Chondrocyte (in vitro differentiated cells): ENCODE measurements at regions not wholly inside any gene's neighbourhood (a gene's known extent, or its start where the extent isn't known, plus 50 kb on each side); places are given as distances from the start of the nearest gene placed in this dataset.

Experiments
- DNase-seq: peaks from one replicate; pipeline ENCODE4 v3.0.0; 2021; ENCODE audit warnings: mixed read lengths, low spot score
- H3K27ac Mint-ChIP-seq: one replicate; pipeline ENCODE4 v1.8.0; 2021; ENCODE audit warnings: mild to moderate bottlenecking, moderate library complexity, mixed read lengths; ENCODE audit not compliant: unreplicated experiment
- H3K27me3 Mint-ChIP-seq: 2 replicates; pipeline ENCODE4 v1.8.0; 2021; ENCODE audit warnings: low read depth, mixed read lengths
- H3K36me3 Mint-ChIP-seq: 2 replicates; pipeline ENCODE4 v1.8.0; 2021; ENCODE audit warnings: low read depth, mixed read lengths
- H3K4me1 Mint-ChIP-seq: 2 replicates; pipeline ENCODE4 v1.8.0; 2021; ENCODE audit warnings: low read depth, mild to moderate bottlenecking, mixed read lengths
- H3K4me3 Mint-ChIP-seq: one replicate; pipeline ENCODE4 v1.8.0; 2021; ENCODE audit warnings: mild to moderate bottlenecking, moderate library complexity, mixed read lengths; ENCODE audit not compliant: unreplicated experiment
- H3K9me3 Mint-ChIP-seq: 2 replicates; pipeline ENCODE4 v1.8.0; 2021; ENCODE audit warnings: low read depth, mixed read lengths
- TF ChIP-seq, protein P1 (sequence below): fragments of 200-600 bp; sonication (generic); IDR thresholded peaks from 2 replicates; pipeline ENCODE4 v1.5.0; 2021; ENCODE audit warnings: antibody characterized with exemption, mild to moderate bottlenecking, moderate library complexity

DNA sequence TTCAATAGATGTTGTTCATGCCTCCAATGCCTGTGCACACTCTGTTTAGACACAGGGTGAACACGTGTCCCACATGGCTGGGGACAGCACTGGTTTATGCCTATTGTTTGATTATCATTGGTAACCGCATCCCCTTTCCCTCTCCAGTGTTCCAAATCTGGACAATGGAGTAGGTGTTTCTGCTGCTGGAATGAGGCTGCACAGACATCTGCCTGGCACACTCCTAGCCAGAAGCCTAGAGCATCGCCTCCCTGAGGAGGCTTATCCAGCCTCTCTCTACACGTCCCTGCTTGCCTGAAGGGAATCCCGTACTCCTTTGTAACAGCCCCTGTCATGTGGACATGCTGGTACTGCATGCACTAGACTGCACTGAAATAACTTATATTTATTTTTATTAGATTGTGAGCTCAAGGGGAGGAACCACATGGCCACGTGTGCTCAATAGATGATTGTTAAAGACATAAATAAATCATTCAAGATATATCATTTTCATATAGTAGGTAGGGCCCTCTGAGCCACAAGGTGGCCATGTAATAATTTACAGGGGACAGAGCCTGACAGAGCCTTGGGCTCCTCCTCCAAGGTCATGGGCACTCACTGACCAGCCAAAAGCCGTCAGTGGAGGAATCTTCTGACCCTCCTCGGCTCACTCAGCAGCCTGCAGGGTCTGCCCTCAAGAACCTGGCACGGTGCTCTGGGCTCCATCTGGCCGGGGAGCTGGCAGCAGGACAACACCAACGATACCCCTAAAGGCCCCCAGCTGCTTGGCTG is 310.9 kb upstream of the ZNF32 start:
- Mint-ChIP-seq H3K4me3 (no peak overlapping the region), H3K27ac (no peak overlapping the region), H3K36me3 (no peaks in the 10 kb centered on the region), H3K4me1 (peaks cover 32% of the 10 kb centered on the region), H3K9me3 (no peaks in the 10 kb centered on the region), H3K27me3 (peaks cover 3% of the 10 kb centered on the region)
- no peak for DNase-seq
- TF ChIP-seq, protein P1, sequence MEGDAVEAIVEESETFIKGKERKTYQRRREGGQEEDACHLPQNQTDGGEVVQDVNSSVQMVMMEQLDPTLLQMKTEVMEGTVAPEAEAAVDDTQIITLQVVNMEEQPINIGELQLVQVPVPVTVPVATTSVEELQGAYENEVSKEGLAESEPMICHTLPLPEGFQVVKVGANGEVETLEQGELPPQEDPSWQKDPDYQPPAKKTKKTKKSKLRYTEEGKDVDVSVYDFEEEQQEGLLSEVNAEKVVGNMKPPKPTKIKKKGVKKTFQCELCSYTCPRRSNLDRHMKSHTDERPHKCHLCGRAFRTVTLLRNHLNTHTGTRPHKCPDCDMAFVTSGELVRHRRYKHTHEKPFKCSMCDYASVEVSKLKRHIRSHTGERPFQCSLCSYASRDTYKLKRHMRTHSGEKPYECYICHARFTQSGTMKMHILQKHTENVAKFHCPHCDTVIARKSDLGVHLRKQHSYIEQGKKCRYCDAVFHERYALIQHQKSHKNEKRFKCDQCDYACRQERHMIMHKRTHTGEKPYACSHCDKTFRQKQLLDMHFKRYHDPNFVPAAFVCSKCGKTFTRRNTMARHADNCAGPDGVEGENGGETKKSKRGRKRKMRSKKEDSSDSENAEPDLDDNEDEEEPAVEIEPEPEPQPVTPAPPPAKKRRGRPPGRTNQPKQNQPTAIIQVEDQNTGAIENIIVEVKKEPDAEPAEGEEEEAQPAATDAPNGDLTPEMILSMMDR, result no peak

DNA sequence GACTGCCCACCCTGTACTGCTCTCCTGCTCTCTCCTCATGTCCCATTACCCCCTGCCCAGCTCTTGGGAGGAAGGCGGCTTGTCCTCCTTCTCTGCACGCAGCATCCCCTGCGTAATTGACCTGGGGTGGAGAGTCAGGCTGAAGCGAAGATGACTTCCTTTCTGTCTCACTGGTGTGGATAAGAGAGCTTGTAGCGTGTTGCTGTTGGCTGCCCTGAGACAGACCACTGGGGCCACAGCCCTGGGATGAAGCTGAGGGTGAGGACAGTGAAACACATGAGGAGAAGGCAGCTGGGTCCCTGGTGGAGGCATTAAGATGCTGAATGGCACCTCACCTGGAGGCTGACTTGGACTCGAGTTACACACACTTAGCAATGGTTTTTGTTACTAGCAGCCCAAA is 310.3 kb upstream of the ZNF32 start:
- TF ChIP-seq, protein P1, result no peak
- Mint-ChIP-seq H3K4me3 (no peak overlapping the region), H3K4me1 (peaks cover 26% of the 10 kb centered on the region), H3K27ac (no peak overlapping the region), H3K9me3 (no peaks in the 10 kb centered on the region), H3K36me3 (no peaks in the 10 kb centered on the region), H3K27me3 (peaks cover 3% of the 10 kb centered on the region)
- no peak for DNase-seq

DNA sequence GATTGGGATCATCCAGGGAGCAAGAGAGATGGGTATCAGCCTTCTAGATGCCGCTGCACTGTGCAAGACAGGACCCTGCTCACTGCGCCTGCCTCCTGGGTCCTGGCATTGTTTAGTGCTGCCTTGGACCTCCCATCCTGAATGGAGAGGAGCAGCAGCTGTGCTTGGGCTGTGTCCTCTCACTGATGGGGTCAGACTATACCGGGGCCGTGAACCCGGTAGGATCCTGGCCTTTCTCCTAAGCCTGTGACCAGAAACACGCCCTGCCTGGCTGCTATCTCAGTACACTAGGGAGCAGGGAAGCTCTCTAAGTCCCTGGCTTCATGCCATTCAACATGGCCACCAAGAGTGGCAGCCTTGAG is 309.4 kb upstream of the ZNF32 start:
- Mint-ChIP-seq H3K27me3 (peaks cover 3% of the 10 kb centered on the region), H3K4me3 (no peak overlapping the region), H3K9me3 (peaks cover 3% of the 10 kb centered on the region), H3K36me3 (no peaks in the 10 kb centered on the region), H3K27ac (no peak overlapping the region), H3K4me1 (peaks cover 26% of the 10 kb centered on the region)
- TF ChIP-seq, protein P1, result no peak
- DNase-seq, result no peak

DNA sequence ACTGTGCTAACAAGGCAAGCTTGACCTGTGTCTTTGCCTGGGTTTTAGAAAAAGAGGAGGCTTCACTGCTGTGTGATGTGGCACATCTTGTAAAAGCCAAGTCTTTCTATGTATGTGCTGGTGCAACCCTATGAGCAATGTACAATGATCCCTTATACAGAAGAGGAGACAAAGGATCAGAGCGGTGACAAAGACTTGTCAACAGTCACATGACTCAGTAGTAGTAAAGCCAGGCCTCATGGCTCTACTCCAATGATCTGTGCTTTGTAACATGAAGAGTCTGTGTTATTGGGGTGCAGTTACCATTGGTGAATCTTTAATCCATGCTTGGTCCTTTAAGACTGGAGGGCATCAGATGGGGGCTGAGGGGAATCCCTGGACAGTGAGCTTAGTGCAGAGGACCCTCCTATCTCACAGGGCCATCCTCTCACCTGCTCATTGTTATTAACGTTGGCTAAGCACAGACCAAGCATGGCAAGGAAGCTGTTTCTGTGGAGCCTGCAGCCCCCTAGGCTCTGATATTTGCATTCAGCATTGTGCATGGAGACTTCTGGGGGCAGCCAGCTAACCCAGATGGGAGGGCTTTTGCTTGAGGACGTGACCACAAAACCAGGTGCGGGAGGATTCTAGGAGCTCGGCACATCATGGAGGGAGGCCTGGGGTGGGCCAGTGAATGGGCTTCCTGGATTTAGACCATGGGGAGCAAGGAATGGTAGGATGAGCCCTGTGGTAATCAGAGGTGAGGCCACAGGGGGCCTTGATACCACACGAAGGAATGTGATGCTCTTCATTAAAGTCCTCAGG is 308.8 kb upstream of the ZNF32 start:
- no peak overlapping the region for H3K4me3 Mint-ChIP-seq

DNA sequence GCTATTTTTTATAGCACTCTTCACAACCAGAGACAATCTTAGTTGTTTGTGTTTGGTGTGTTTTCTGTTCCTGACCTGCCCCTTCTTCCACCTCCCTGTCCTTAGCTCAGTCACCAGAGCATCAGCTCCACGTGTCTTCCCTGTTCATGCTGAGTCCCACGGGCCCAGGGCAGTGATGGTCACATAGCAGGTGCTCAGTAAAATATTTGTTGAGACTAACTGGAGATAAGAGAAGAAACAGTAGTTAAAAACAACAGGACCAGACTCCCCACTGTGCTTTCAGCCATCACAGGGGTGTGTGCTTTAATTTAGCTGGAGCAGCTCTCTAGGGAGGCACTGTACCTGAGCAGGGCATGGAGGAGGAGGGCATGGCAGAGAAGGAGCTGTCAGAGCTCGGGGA is 307.3 kb upstream of the ZNF32 start:
- Mint-ChIP-seq H3K36me3 (no peaks in the 10 kb centered on the region), H3K27me3 (peaks cover 3% of the 10 kb centered on the region)
- TF ChIP-seq, protein P1, result no peak

More for the DNA sequence above, 308.8 kb upstream of the ZNF32 start:
- H3K4me1 Mint-ChIP-seq, result peaks cover 20% of the 10 kb centered on the region
- TF ChIP-seq, protein P1, result no peak
- peaks cover 3% of the 10 kb centered on the region for H3K27me3 Mint-ChIP-seq
- no peak overlapping the region for H3K27ac Mint-ChIP-seq
- no peaks in the 10 kb centered on the region for H3K36me3 Mint-ChIP-seq
- H3K9me3 Mint-ChIP-seq, result peaks cover 7% of the 10 kb centered on the region
- no peak for DNase-seq

More for the DNA sequence above, 307.3 kb upstream of the ZNF32 start:
- Mint-ChIP-seq H3K27ac (no peak overlapping the region), H3K4me3 (no peak overlapping the region), H3K4me1 (peaks cover 5% of the 10 kb centered on the region), H3K9me3 (peaks cover 7% of the 10 kb centered on the region)
- DNase-seq, result no peak
